MM.1S (cell line): ENCODE measurements at regions not wholly inside any gene's neighbourhood (a gene's known extent, or its start where the extent isn't known, plus 50 kb on each side); places are given as distances from the start of the nearest gene placed in this dataset.

Experiments
- DNase-seq: peaks from one replicate; pipeline ENCODE4 v3.0.0-alpha.2; 2015
- H2AFZ ChIP-seq: fragments of 300-600 bp; sonication (generic); 2 replicates; pipeline ENCODE4 v1.6.0; 2016; ENCODE audit warnings: antibody characterized with exemption, low read length
- H3F3A ChIP-seq: fragments of 300-600 bp; sonication (generic); 2 replicates; pipeline ENCODE4 v1.6.1; 2016; ENCODE audit warnings: mild to moderate bottlenecking, antibody characterized with exemption, low read length, moderate library complexity, mixed read lengths; ENCODE audit not compliant: insufficient read depth
- H3K27ac ChIP-seq: fragments of 300-600 bp; sonication (generic); 2 replicates; pipeline ENCODE4 v1.5.1; 2016; ENCODE audit warnings: mild to moderate bottlenecking, low read length
- H3K27me3 ChIP-seq: fragments of 300-600 bp; sonication (generic); replicated peaks from 2 replicates; pipeline ENCODE4 v1.6.0; 2016; ENCODE audit warnings: low read length; ENCODE audit not compliant: insufficient read depth
- H3K36me3 ChIP-seq: fragments of 300-600 bp; sonication (generic); replicated peaks from 2 replicates; pipeline ENCODE4 v1.6.1; 2016; ENCODE audit warnings: mild to moderate bottlenecking, low read length, mixed read lengths; ENCODE audit not compliant: insufficient read depth
- H3K4me1 ChIP-seq: fragments of 300-600 bp; sonication (generic); 2 replicates; pipeline ENCODE4 v1.6.1; 2016; ENCODE audit warnings: low read length, mixed read lengths
- H3K4me2 ChIP-seq: fragments of 300-600 bp; sonication (generic); 2 replicates; pipeline ENCODE4 v1.6.0; 2016; ENCODE audit warnings: low read depth, low read length
- H3K4me3 ChIP-seq: fragments of 300-600 bp; sonication (generic); 2 replicates; pipeline ENCODE4 v1.5.1; 2016; ENCODE audit warnings: low read length, mixed read lengths
- H3K79me2 ChIP-seq: fragments of 300-600 bp; sonication (generic); 2 replicates; pipeline ENCODE4 v1.6.1; 2016; ENCODE audit warnings: mixed run types, low read length, mixed read lengths
- H3K9ac ChIP-seq: fragments of 300-600 bp; sonication (generic); 2 replicates; pipeline ENCODE4 v1.6.1; 2016; ENCODE audit warnings: low read length, mixed read lengths
- H3K9me2 ChIP-seq: fragments of 300-600 bp; sonication (generic); replicated peaks from 2 replicates; pipeline ENCODE4 v1.6.1; 2016; ENCODE audit warnings: mild to moderate bottlenecking, low read length, mixed read lengths; ENCODE audit not compliant: insufficient read depth
- H3K9me3 ChIP-seq: fragments of 300-600 bp; sonication (generic); replicated peaks from 2 replicates; pipeline ENCODE4 v1.6.1; 2016; ENCODE audit warnings: mild to moderate bottlenecking, low read length, mixed read lengths; ENCODE audit not compliant: insufficient read depth
- H4K20me1 ChIP-seq: fragments of 300-600 bp; sonication (generic); 2 replicates; pipeline ENCODE4 v1.6.1; 2016; ENCODE audit warnings: mild to moderate bottlenecking, low read length, moderate library complexity, mixed read lengths; ENCODE audit not compliant: insufficient read depth
- CTCF ChIP-seq: fragments of 300-600 bp; sonication (generic); IDR thresholded peaks from 2 replicates; pipeline ENCODE4 v1.5.1; 2016; ENCODE audit warnings: antibody characterized with exemption, low read length, mixed read lengths
- EZH2 ChIP-seq: fragments of 300-600 bp; sonication (generic); optimal IDR thresholded peaks from 2 replicates; pipeline ENCODE3; 2017; ENCODE audit warnings: low read depth, mild to moderate bottlenecking, antibody characterized with exemption, low read length, mixed read lengths
- EZH2phosphoT487 ChIP-seq: fragments of 300-600 bp; sonication (generic); IDR thresholded peaks from 2 replicates; pipeline ENCODE4 v1.6.1; 2018; ENCODE audit warnings: antibody characterized with exemption, low read length

DNA sequence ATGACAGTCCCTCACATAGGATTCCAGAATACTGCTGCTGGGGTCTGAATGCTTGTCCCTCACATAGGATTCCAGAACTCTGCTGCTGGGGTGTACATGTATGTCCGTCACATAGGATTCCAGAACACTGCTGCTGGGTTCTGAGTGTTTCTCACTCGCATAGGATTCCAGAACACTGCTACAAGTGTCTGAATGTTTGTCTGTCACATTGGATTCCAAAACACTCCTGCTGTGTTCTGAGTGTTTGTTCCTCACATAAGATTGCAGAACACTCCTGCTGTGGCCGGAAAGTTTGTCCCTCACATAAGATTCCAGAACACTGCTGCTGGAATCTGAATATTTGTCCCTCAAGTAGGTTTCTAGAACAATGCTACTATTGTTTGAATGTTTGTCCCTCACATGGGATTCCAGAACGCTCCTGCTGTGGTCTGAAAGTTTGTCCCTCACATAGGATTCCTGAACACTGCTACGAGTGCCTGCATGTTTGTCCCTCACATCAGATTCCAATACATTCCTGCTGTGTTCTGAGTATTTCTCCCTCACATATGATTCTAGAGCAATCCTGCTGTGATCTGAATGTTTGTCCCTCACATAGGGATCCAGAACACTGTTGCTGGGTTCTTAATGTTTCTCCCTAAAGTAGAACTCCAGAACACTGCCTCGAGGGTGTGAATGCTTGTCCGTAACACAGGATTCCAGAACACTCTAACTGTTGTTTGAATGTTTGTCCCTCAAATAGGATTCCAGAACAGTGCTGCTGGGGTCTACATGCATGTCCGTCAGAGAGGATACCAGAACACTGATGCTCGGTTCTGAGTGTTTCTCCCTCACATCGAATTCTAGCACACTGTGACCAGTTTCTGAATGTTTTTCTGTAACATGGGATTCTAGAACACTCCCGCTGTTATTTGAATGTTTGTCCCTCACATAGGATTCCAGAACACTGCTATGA lies 200.4 kb downstream of the FOXD4L6 start:
- no peaks in the 10 kb centered on the region for H3K27me3 ChIP-seq
- H3K9me2 ChIP-seq = no peaks in the 10 kb centered on the region
- no peaks in the 10 kb centered on the region for H3K36me3 ChIP-seq
- no peak overlapping the region for H3K4me2 ChIP-seq
- H4K20me1 ChIP-seq = no peaks in the 10 kb centered on the region
- no peak overlapping the region for H2AFZ ChIP-seq
- H3K4me1 ChIP-seq = no peaks in the 10 kb centered on the region
- H3K4me3 ChIP-seq = no peak overlapping the region
- no peak overlapping the region for H3K27ac ChIP-seq
- no peak for TF ChIP-seq EZH2
- no peak for TF ChIP-seq EZH2phosphoT487
- no peak for TF ChIP-seq CTCF
- no peaks in the 10 kb centered on the region for H3K9me3 ChIP-seq
- no peaks in the 10 kb centered on the region for H3F3A ChIP-seq
- DNase-seq = no peak
- H3K79me2 ChIP-seq = no peaks in the 10 kb centered on the region
- no peak overlapping the region for H3K9ac ChIP-seq

DNA sequence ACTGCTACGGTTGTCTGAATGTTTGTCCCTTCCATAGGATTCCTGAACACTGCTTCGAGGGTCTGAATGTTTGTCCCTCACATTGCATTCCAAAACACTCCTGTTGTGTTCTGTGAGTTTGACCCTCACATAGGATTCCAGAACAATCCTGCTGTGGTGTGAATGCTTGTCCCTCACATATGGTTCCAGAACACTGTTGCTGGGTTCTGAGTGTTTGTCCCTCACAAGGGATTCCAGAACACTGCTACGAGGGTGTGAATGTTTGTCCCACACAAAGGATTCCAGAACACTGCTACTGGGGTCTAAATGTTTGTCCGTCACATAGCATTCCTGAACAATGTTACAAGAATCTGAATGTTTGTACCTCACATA lies 201.2 kb downstream of the FOXD4L6 start:
- Histone ChIP-seq H3K9me3 (no peaks in the 10 kb centered on the region), H3K4me2 (no peak overlapping the region), H2AFZ (no peak overlapping the region), H3K36me3 (no peaks in the 10 kb centered on the region), H3K4me3 (no peak overlapping the region), H3K9me2 (no peaks in the 10 kb centered on the region), H3K27ac (no peak overlapping the region), H3F3A (no peaks in the 10 kb centered on the region), H3K4me1 (no peaks in the 10 kb centered on the region), H3K27me3 (no peaks in the 10 kb centered on the region), H3K79me2 (no peaks in the 10 kb centered on the region), H4K20me1 (no peaks in the 10 kb centered on the region), H3K9ac (no peak overlapping the region)
- TF ChIP-seq CTCF (no peak), EZH2phosphoT487 (no peak), EZH2 (no peak)
- no peak for DNase-seq

GRCh38 chr9:40926404-40927259 lies 201.8 kb downstream of the FOXD4L6 start:
- Histone ChIP-seq H3K4me2 (no peak overlapping the region), H3K9me3 (no peaks in the 10 kb centered on the region), H3K27ac (no peak overlapping the region), H3K9ac (no peak overlapping the region), H3K79me2 (no peaks in the 10 kb centered on the region), H3K9me2 (no peaks in the 10 kb centered on the region), H2AFZ (no peak overlapping the region), H3K27me3 (no peaks in the 10 kb centered on the region), H3K4me3 (no peak overlapping the region), H4K20me1 (no peaks in the 10 kb centered on the region), H3K4me1 (no peaks in the 10 kb centered on the region), H3K36me3 (no peaks in the 10 kb centered on the region), H3F3A (no peaks in the 10 kb centered on the region)
- TF ChIP-seq EZH2 = no peak
- no peak for TF ChIP-seq EZH2phosphoT487
- no peak for DNase-seq
